Lower leg skin (tissue), 4 donors: ENCODE measurements at regions not wholly inside any gene's neighbourhood (a gene's known extent, or its start where the extent isn't known, plus 50 kb on each side); places are given as distances from the start of the nearest gene placed in this dataset.

ENCODE experiments used
- DNase-seq, 2 donors: peaks; one replicate each; pipeline ENCODE4 v3.0.0-alpha.2; 2019; ENCODE audit warnings: low spot score in 2 of 2
- H3K4me3 ChIP-seq: fragments of 200-600 bp; sonication (generic); 2 replicates; pipeline ENCODE4 v1.5.1; 2017; ENCODE audit warnings: mild to moderate bottlenecking, low read depth; ENCODE audit not compliant: poor library complexity, severe bottlenecking
- CTCF ChIP-seq, 3 donors: fragments of 450-650 bp; IDR thresholded peaks; one replicate each; pipeline ENCODE4 v1.5.1; 2016; ENCODE audit warnings: antibody characterized with exemption in 3 of 3, mild to moderate bottlenecking in 3 of 3, moderate library complexity in 2 of 3
- POLR2A ChIP-seq, 2 donors: fragments of 450-650 bp; IDR thresholded peaks; one replicate each; pipeline ENCODE4 v1.6.1; 2016 to 2017; ENCODE audit warnings: antibody characterized with exemption in 2 of 2, mild to moderate bottlenecking in 1 of 2, moderate library complexity in 1 of 2
- WGBS, 2 donors: methylation state at CpG; one replicate each; pipeline ENCODE4 v1.1.5; 2018; 5-methylcytosine and 5-hydroxymethylcytosine counted together
- intact Hi-C: fragments of 100-400 bp; cut with DNase I; formaldehyde crosslinking; loops from one replicate; pipeline ENCODE4 v1.15.0; 2023; ENCODE audit warnings: low total_unique reads

- no peak overlapping the region for H3K4me3 ChIP-seq
- intact Hi-C loops = no loop called here
- no peak for DNase-seq
- TF ChIP-seq POLR2A (IDR thresholded peaks at IDR 0.05) = no peak
- no peak for TF ChIP-seq CTCF (IDR thresholded peaks at IDR 0.05)
- WGBS, 2 donors = 56 to 70% methylated on average over 5 of the region's 5 CpGs
Observed at GRCh38 chr13:79225487-79226232, 180.4 kb downstream of the RBM26 start.

GRCh38 chr13:79222427-79223205, 183.4 kb downstream of the RBM26 start:
- no peak for DNase-seq
- intact Hi-C loops = no loop called here
- no peak overlapping the region for H3K4me3 ChIP-seq
- 89 to 95% methylated on average over 4 of the region's 4 CpGs for WGBS, 2 donors
- no peak for TF ChIP-seq CTCF (IDR thresholded peaks at IDR 0.05)
- TF ChIP-seq POLR2A (IDR thresholded peaks at IDR 0.05) = no peak

- WGBS, 2 donors = 88 to 89% methylated on average over 10 of the region's 10 CpGs
- TF ChIP-seq POLR2A (IDR thresholded peaks at IDR 0.05) (no peak), CTCF (IDR thresholded peaks at IDR 0.05) (no peak)
- DNase-seq = no peak
- H3K4me3 ChIP-seq = no peak overlapping the region
- intact Hi-C loops = no loop called here
Observed at GRCh38 chr13:79212064-79212619, 193.9 kb downstream of the RBM26 start.

- no peak for DNase-seq
- intact Hi-C loops = no loop called here
- H3K4me3 ChIP-seq = no peak overlapping the region
- no peak for TF ChIP-seq POLR2A (IDR thresholded peaks at IDR 0.05)
- TF ChIP-seq CTCF (IDR thresholded peaks at IDR 0.05) = no peak
- 84 to 97% methylated on average over 1 of the region's 1 CpG for WGBS, 2 donors
Observed at GRCh38 chr13:79211377-79211776, 194.7 kb downstream of the RBM26 start.

GRCh38 chr13:79197933-79198332, 208.1 kb downstream of the RBM26 start:
- TF ChIP-seq CTCF (IDR thresholded peaks at IDR 0.05) (no peak), POLR2A (IDR thresholded peaks at IDR 0.05) (no peak)

More at GRCh38 chr13:79197933-79198332, 208.1 kb downstream of the RBM26 start:
- intact Hi-C loops = no loop called here
- 71 to 72% methylated on average over 2 of the region's 2 CpGs for WGBS, 2 donors
- no peak for DNase-seq
- H3K4me3 ChIP-seq = no peak overlapping the region
